ENCODE measurements at regions not wholly inside any gene's neighbourhood (a gene's known extent, or its start where the extent isn't known, plus 50 kb on each side); places are given as distances from the start of the nearest gene placed in this dataset.
A peak's percentile ranks its signal among the peaks of the same experiment; 100 is the strongest.

DNA sequence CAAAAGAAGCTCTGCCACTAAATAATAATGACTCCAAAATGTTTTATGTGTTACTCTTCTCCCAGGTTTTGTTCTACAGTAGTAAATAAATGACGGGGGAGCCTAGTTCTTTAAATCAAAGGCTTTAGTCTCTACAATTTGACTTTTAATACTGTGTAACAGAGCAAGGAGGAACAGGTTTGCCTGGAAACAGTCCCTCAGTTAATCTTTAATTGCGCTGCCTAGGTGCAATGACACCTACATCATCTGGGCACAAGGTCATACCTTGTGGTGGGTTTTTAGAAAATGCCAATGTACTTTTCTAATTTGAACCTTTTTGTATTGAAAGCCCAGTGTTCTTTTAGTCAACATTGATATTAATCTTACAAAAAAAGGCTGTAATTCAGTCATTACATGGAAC is 287.3 kb upstream of the SETBP1 start:
- no peaks in the 10 kb centered on the region for H3K36me3 ChIP-seq (ENCODE audit: control insufficient read depth, insufficient read depth, low read length)
- H3K4me2 ChIP-seq (ENCODE audit: low read length): no peak overlapping the region
- peak overlapping the region; percentile 30 for H2AFZ ChIP-seq
- H3K9me3 ChIP-seq (ENCODE audit: control insufficient read depth, low read length): no peaks in the 10 kb centered on the region
- no peaks in the 10 kb centered on the region for H3K27me3 ChIP-seq (ENCODE audit: control insufficient read depth, insufficient read depth, low read length)
- no peak overlapping the region for H3K4me3 ChIP-seq (ENCODE audit: low read depth, low read length)
- no peaks in the 10 kb centered on the region for H3K79me2 ChIP-seq
- no peak overlapping the region for H3K27ac ChIP-seq
- H3K9ac ChIP-seq: no peak overlapping the region
- H3K4me1 ChIP-seq: peaks cover 20% of the 10 kb centered on the region
- TF ChIP-seq CTCF (IDR thresholded peaks at IDR 0.05): no peak

- no peak for TF ChIP-seq CTCF (IDR thresholded peaks at IDR 0.05)
- Histone ChIP-seq H3K9ac (no peak overlapping the region), H3K4me3 (ENCODE audit: low read depth, low read length) (no peak overlapping the region), H3K79me2 (no peaks in the 10 kb centered on the region), H3K27ac (no peak overlapping the region), H2AFZ (no peak overlapping the region), H3K27me3 (ENCODE audit: control insufficient read depth, insufficient read depth, low read length) (no peaks in the 10 kb centered on the region), H3K36me3 (ENCODE audit: control insufficient read depth, insufficient read depth, low read length) (no peaks in the 10 kb centered on the region), H3K4me2 (ENCODE audit: low read length) (no peak overlapping the region), H3K9me3 (ENCODE audit: control insufficient read depth, low read length) (no peaks in the 10 kb centered on the region), H3K4me1 (no peaks in the 10 kb centered on the region)
These were observed 284.1 kb upstream of the SETBP1 start for GRCh38 chr18:44396550-44396949.

DNA sequence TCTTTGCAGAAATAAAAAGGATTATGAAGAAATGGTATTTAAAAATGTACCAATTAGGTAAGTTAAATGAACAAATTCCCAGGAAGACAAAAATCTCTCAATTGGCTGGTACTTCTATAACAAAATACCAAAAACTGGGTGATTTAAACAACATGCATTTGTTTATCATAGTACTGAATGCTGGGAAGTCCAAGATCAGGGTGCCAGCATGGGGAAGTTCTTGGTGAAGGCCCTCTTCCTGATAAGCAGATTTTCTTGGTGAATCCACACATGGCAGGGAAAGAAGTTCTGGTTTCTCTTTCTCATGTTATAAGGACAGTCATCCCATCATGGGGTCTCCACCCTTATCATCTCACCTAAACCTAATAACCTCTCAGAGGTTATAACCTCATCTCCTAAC is 271.6 kb upstream of the SETBP1 start:
- H3K4me1 ChIP-seq: no peaks in the 10 kb centered on the region
- H3K27me3 ChIP-seq (ENCODE audit: control insufficient read depth, insufficient read depth, low read length): no peaks in the 10 kb centered on the region
- no peak overlapping the region for H3K4me3 ChIP-seq (ENCODE audit: low read depth, low read length)
- no peak for TF ChIP-seq CTCF (IDR thresholded peaks at IDR 0.05)
- H3K9me3 ChIP-seq (ENCODE audit: control insufficient read depth, low read length): no peaks in the 10 kb centered on the region
- no peaks in the 10 kb centered on the region for H3K36me3 ChIP-seq (ENCODE audit: control insufficient read depth, insufficient read depth, low read length)
- H2AFZ ChIP-seq: no peak overlapping the region
- no peak overlapping the region for H3K27ac ChIP-seq
- H3K4me2 ChIP-seq (ENCODE audit: low read length): no peak overlapping the region
- H3K9ac ChIP-seq: no peak overlapping the region
- no peaks in the 10 kb centered on the region for H3K79me2 ChIP-seq

- Histone ChIP-seq H3K36me3 (ENCODE audit: control insufficient read depth, insufficient read depth, low read length) (no peaks in the 10 kb centered on the region), H3K27ac (no peak overlapping the region), H3K9ac (no peak overlapping the region), H2AFZ (no peak overlapping the region), H3K79me2 (no peaks in the 10 kb centered on the region), H3K4me1 (no peaks in the 10 kb centered on the region), H3K4me2 (ENCODE audit: low read length) (no peak overlapping the region), H3K9me3 (ENCODE audit: control insufficient read depth, low read length) (no peaks in the 10 kb centered on the region), H3K4me3 (ENCODE audit: low read depth, low read length) (no peak overlapping the region), H3K27me3 (ENCODE audit: control insufficient read depth, insufficient read depth, low read length) (no peaks in the 10 kb centered on the region)
- no peak for TF ChIP-seq CTCF (IDR thresholded peaks at IDR 0.05)
These were observed 271.2 kb upstream of the SETBP1 start for GRCh38 chr18:44409515-44409914.

DNA sequence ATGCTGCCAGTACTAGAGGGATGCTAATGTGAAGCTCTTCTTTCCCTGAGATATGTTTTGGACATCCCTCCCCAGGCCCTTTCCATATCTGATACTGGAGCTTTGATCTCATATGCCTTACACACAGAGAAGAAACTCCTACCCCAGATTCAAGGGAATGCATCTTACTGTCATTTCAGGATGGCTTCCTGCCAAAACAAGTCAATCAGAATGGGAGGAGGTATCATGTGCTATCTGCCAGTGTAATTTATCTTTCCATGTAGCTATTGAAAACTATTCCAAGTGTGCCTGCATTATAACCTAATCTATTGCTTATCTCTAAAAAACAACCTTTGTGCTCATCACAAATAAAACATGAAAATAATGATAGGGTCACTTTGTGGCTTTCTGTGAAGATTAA is 269.9 kb upstream of the SETBP1 start:
- Histone ChIP-seq H3K4me3 (ENCODE audit: low read depth, low read length) (no peak overlapping the region), H3K4me1 (no peaks in the 10 kb centered on the region), H2AFZ (no peak overlapping the region)

More for the DNA sequence above, 269.9 kb upstream of the SETBP1 start:
- Histone ChIP-seq H3K36me3 (ENCODE audit: control insufficient read depth, insufficient read depth, low read length) (no peaks in the 10 kb centered on the region), H3K4me2 (ENCODE audit: low read length) (no peak overlapping the region), H3K27ac (no peak overlapping the region), H3K79me2 (no peaks in the 10 kb centered on the region), H3K9ac (no peak overlapping the region), H3K9me3 (ENCODE audit: control insufficient read depth, low read length) (no peaks in the 10 kb centered on the region), H3K27me3 (ENCODE audit: control insufficient read depth, insufficient read depth, low read length) (no peaks in the 10 kb centered on the region)
- no peak for TF ChIP-seq CTCF (IDR thresholded peaks at IDR 0.05)
